Upper lobe of left lung (tissue), 6 donors: ENCODE measurements at regions not wholly inside any gene's neighbourhood (a gene's known extent, or its start where the extent isn't known, plus 50 kb on each side); places are given as distances from the start of the nearest gene placed in this dataset.

Experiments
- ATAC-seq, 2 donors: fragments of 200-7000 bp; cut with Tn5 transposase; one replicate each; pipeline ENCODE4 v1.9.1; 2022; ENCODE audit warnings: mild to moderate bottlenecking in 2 of 2, moderate library complexity in 2 of 2; ENCODE audit not compliant: low FRiP score in 2 of 2
- DNase-seq, 2 donors: peaks; one replicate each; pipeline ENCODE4 v3.0.0-alpha.2; 2019 to 2020
- H3K27ac ChIP-seq, 4 donors: fragments of 200-600 bp; sonication (generic); one replicate each; pipeline ENCODE4 v1.5.1; 2016 to 2019
- H3K27me3 ChIP-seq, 4 donors: fragments of 200-600 bp; sonication (generic); one replicate each; pipeline ENCODE4 v1.5.1; 2017 to 2019
- H3K36me3 ChIP-seq, 4 donors: fragments of 200-600 bp; sonication (generic); one replicate each; pipeline ENCODE4 v1.5.1; 2016 to 2019
- H3K4me1 ChIP-seq, 4 donors: fragments of 200-600 bp; sonication (generic); one replicate each; pipeline ENCODE4 v1.5.1; 2018 to 2019
- H3K4me3 ChIP-seq, 4 donors: fragments of 200-600 bp; sonication (generic); one replicate each; pipeline ENCODE4 v1.5.1; 2017 to 2019; ENCODE audit warnings: mild to moderate bottlenecking in 2 of 4, moderate library complexity in 1 of 4
- H3K9me3 ChIP-seq, 4 donors: fragments of 200-600 bp; sonication (generic); one replicate each; pipeline ENCODE4 v1.5.1; 2018 to 2019
- CTCF ChIP-seq, 6 experiments: fragments of 450-650 bp in 4 of 6; fragments of 200-600 bp in 2 of 6; sonication (generic) in 2 of 6; IDR thresholded peaks; one replicate each; pipeline ENCODE4 v1.5.1; 2016 to 2019; ENCODE audit warnings: antibody characterized with exemption in 6 of 6
- EP300 ChIP-seq, 4 donors: sonication (generic); formaldehyde crosslinking; IDR thresholded peaks; one replicate each; pipeline ENCODE4 v1.5.1; 2017; ENCODE audit warnings: antibody characterized with exemption in 4 of 4, control low read depth in 2 of 4
- POLR2A ChIP-seq, 4 donors: fragments of 450-650 bp; IDR thresholded peaks; one replicate each; pipeline ENCODE4 v1.5.1; 2016 to 2017; ENCODE audit warnings: antibody characterized with exemption in 4 of 4, mild to moderate bottlenecking in 2 of 4
- POLR2AphosphoS5 ChIP-seq, 2 donors: sonication (generic); formaldehyde crosslinking; IDR thresholded peaks; one replicate each; pipeline ENCODE4 v1.5.1; 2017; ENCODE audit warnings: antibody characterized with exemption in 2 of 2
- WGBS, 2 donors: methylation state at CpG; one replicate each; pipeline ENCODE4 v1.1.5; 2017 to 2018; 5-methylcytosine and 5-hydroxymethylcytosine counted together
- donor health status: DM: no; HTN: no; CAD: no; lungs with moderate emphysema.
- donor health status: DM: no; HTN: yes; CAD: no; lungs with severe emphysema.

- TF ChIP-seq CTCF (IDR thresholded peaks at IDR 0.05) (no peak), POLR2AphosphoS5 (IDR thresholded peaks at IDR 0.05) (no peak), POLR2A (IDR thresholded peaks at IDR 0.05) (no peak), EP300 (IDR thresholded peaks at IDR 0.05) (no peak)
- 83 to 90% methylated on average over 2 of the region's 2 CpGs for WGBS, 2 donors
- DNase-seq, result no peak
These were observed 239.0 kb upstream of the GLRA2 start for GRCh38 chrX:14290335-14290734.

GRCh38 chrX:14274691-14275090 is 245.0 kb upstream of the GEMIN8 start:
- H3K36me3 ChIP-seq, result no peaks in the 10 kb centered on the region
- WGBS, 2 donors, result 34 to 41% methylated on average over 1 of the region's 1 CpG
- no peaks in the 10 kb centered on the region for H3K27me3 ChIP-seq
- no peak overlapping the region for H3K4me3 ChIP-seq
- no peak overlapping the region for H3K27ac ChIP-seq
- DNase-seq (no peak), ATAC-seq (no peak)
- peaks cover 0 to 4% (median 0%) of the 10 kb centered on the region in 4 donors for H3K9me3 ChIP-seq
- no peaks in the 10 kb centered on the region for H3K4me1 ChIP-seq
- TF ChIP-seq CTCF (IDR thresholded peaks at IDR 0.05), result no peak
- TF ChIP-seq EP300 (IDR thresholded peaks at IDR 0.05), result no peak
- no peak for TF ChIP-seq POLR2AphosphoS5 (IDR thresholded peaks at IDR 0.05)
- no peak for TF ChIP-seq POLR2A (IDR thresholded peaks at IDR 0.05)

More at GRCh38 chrX:14290335-14290734, 239.0 kb upstream of the GLRA2 start:
- no peak overlapping the region for H3K4me3 ChIP-seq
- ATAC-seq, result no peak
- H3K27me3 ChIP-seq, result no peaks in the 10 kb centered on the region
- no peaks in the 10 kb centered on the region for H3K9me3 ChIP-seq
- H3K36me3 ChIP-seq, result no peaks in the 10 kb centered on the region
- H3K27ac ChIP-seq, result no peak overlapping the region
- H3K4me1 ChIP-seq, result no peaks in the 10 kb centered on the region

- no peak overlapping the region for H3K27ac ChIP-seq
- no peaks in the 10 kb centered on the region for H3K4me1 ChIP-seq
- no peaks in the 10 kb centered on the region for H3K9me3 ChIP-seq
- H3K4me3 ChIP-seq, result no peak overlapping the region
- TF ChIP-seq CTCF (IDR thresholded peaks at IDR 0.05) (no peak), POLR2AphosphoS5 (IDR thresholded peaks at IDR 0.05) (no peak), POLR2A (IDR thresholded peaks at IDR 0.05) (no peak), EP300 (IDR thresholded peaks at IDR 0.05) (no peak)
- H3K36me3 ChIP-seq, result no peaks in the 10 kb centered on the region
- H3K27me3 ChIP-seq, result no peaks in the 10 kb centered on the region
- DNase-seq (no peak), ATAC-seq (no peak)
These were observed 237.5 kb upstream of the GEMIN8 start for GRCh38 chrX:14267216-14267615.

GRCh38 chrX:14266705-14267104 is 237.0 kb upstream of the GEMIN8 start:
- Histone ChIP-seq H3K9me3 (no peaks in the 10 kb centered on the region), H3K36me3 (no peaks in the 10 kb centered on the region), H3K27ac (no peak overlapping the region), H3K27me3 (no peaks in the 10 kb centered on the region), H3K4me1 (no peaks in the 10 kb centered on the region), H3K4me3 (no peak overlapping the region)
- no peak for TF ChIP-seq POLR2AphosphoS5 (IDR thresholded peaks at IDR 0.05)
- no peak for TF ChIP-seq POLR2A (IDR thresholded peaks at IDR 0.05)
- TF ChIP-seq EP300 (IDR thresholded peaks at IDR 0.05), result no peak
- TF ChIP-seq CTCF (IDR thresholded peaks at IDR 0.05), result no peak
- ATAC-seq (no peak), DNase-seq (no peak)
- WGBS, 2 donors, result 67 to 100% methylated on average over 1 of the region's 1 CpG

GRCh38 chrX:14243823-14244222 is 214.1 kb upstream of the GEMIN8 start:
- no peaks in the 10 kb centered on the region for H3K9me3 ChIP-seq
- ATAC-seq (no peak), DNase-seq (peak in 1 of 2 donors; percentile 51)
- no peaks in the 10 kb centered on the region for H3K4me1 ChIP-seq
- no peak for TF ChIP-seq EP300 (IDR thresholded peaks at IDR 0.05)
- no peak for TF ChIP-seq POLR2AphosphoS5 (IDR thresholded peaks at IDR 0.05)
- TF ChIP-seq POLR2A (IDR thresholded peaks at IDR 0.05), result no peak
- TF ChIP-seq CTCF (IDR thresholded peaks at IDR 0.05), result no peak
- H3K27ac ChIP-seq, result no peak overlapping the region
- no peak overlapping the region for H3K4me3 ChIP-seq
- WGBS, 2 donors, result 42 to 72% methylated on average over 16 to 31 of the region's 33 CpGs
- H3K36me3 ChIP-seq, result no peaks in the 10 kb centered on the region
- no peaks in the 10 kb centered on the region for H3K27me3 ChIP-seq
